Vagina (tissue), 2 donors: ENCODE measurements at regions not wholly inside any gene's neighbourhood (a gene's known extent, or its start where the extent isn't known, plus 50 kb on each side); places are given as distances from the start of the nearest gene placed in this dataset.

Experiments used
- DNase-seq, 2 donors: peaks; one replicate each; pipeline ENCODE4 v3.0.0-alpha.2; 2017; ENCODE audit errors: extremely low spot score in 2 of 2
- H3K27ac ChIP-seq: fragments of 200-600 bp; sonication (generic); one replicate; pipeline ENCODE4 v1.5.1; 2019
- H3K27me3 ChIP-seq: fragments of 200-600 bp; sonication (generic); one replicate; pipeline ENCODE4 v1.5.1; 2019
- H3K36me3 ChIP-seq, 2 donors: fragments of 200-600 bp; sonication (generic); one replicate each; pipeline ENCODE4 v1.5.1; 2017 to 2019
- H3K4me1 ChIP-seq: fragments of 200-600 bp; sonication (generic); one replicate; pipeline ENCODE4 v1.5.1; 2019
- H3K4me3 ChIP-seq, 2 donors: fragments of 200-600 bp; sonication (generic); 1 replicate in 1 of 2; 2 replicates in 1 of 2; pipeline ENCODE4 v1.5.1; 2016 to 2019
- H3K9me3 ChIP-seq: fragments of 200-600 bp; sonication (generic); one replicate; pipeline ENCODE4 v1.5.1; 2019
- POLR2A ChIP-seq, 2 donors: fragments of 450-650 bp; IDR thresholded peaks; one replicate each; pipeline ENCODE4 v1.6.1; 2017; ENCODE audit warnings: antibody characterized with exemption in 2 of 2, mild to moderate bottlenecking in 2 of 2, moderate library complexity in 2 of 2
- POLR2AphosphoS5 ChIP-seq, 2 donors: sonication (generic); formaldehyde crosslinking; IDR thresholded peaks; one replicate each; pipeline ENCODE4 v1.9.0; 2017; ENCODE audit warnings: antibody characterized with exemption in 2 of 2, mild to moderate bottlenecking in 2 of 2, low read depth in 1 of 2; ENCODE audit not compliant: insufficient read depth in 1 of 2
- intact Hi-C: fragments of 100-400 bp; cut with DNase I; formaldehyde crosslinking; loops from one replicate; pipeline ENCODE4 v1.15.1; 2023
- TF ChIP-seq, protein P1 (sequence below), 3 experiments: fragments of 450-650 bp in 2 of 3; fragments of 200-600 bp in 1 of 3; sonication (generic) in 1 of 3; IDR thresholded peaks; one replicate each; pipeline ENCODE4 v1.5.1; 2017 to 2019; ENCODE audit warnings: antibody characterized with exemption in 3 of 3, mild to moderate bottlenecking in 2 of 3, moderate library complexity in 2 of 3

DNA sequence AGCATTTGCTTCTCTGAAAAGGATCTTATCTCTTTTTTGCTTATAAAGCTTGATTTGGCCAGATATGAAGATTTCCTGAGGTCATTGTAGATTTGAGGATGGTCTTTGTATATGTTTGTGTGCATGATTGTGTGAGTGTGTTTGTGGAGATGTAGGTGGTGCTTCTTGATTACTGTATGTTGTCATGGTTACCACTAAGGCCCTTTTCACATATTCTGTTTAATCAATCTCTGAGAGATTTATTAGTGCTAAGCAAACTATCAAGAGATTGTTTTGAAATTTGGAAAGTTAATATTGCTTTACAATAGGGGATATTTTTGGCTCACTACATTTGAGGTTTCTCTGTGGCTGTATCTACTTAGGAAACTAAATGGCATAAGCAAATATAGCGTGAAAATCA, 191.7 kb downstream of the S1PR1 start:
- no peak overlapping the region for H3K4me3 ChIP-seq
- no peaks in the 10 kb centered on the region for H3K4me1 ChIP-seq
- intact Hi-C loops: no loop called here
- TF ChIP-seq POLR2A (IDR thresholded peaks at IDR 0.05) (no peak), POLR2AphosphoS5 (IDR thresholded peaks at IDR 0.05; ENCODE audit: insufficient read depth in 1 of 2, low read depth in 1 of 2) (no peak)
- TF ChIP-seq, protein P1, sequence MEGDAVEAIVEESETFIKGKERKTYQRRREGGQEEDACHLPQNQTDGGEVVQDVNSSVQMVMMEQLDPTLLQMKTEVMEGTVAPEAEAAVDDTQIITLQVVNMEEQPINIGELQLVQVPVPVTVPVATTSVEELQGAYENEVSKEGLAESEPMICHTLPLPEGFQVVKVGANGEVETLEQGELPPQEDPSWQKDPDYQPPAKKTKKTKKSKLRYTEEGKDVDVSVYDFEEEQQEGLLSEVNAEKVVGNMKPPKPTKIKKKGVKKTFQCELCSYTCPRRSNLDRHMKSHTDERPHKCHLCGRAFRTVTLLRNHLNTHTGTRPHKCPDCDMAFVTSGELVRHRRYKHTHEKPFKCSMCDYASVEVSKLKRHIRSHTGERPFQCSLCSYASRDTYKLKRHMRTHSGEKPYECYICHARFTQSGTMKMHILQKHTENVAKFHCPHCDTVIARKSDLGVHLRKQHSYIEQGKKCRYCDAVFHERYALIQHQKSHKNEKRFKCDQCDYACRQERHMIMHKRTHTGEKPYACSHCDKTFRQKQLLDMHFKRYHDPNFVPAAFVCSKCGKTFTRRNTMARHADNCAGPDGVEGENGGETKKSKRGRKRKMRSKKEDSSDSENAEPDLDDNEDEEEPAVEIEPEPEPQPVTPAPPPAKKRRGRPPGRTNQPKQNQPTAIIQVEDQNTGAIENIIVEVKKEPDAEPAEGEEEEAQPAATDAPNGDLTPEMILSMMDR (IDR thresholded peaks at IDR 0.05): no peak
- H3K27ac ChIP-seq: no peak overlapping the region
- H3K27me3 ChIP-seq: no peaks in the 10 kb centered on the region
- no peak for DNase-seq
- no peaks in the 10 kb centered on the region for H3K36me3 ChIP-seq
- no peaks in the 10 kb centered on the region for H3K9me3 ChIP-seq

DNA sequence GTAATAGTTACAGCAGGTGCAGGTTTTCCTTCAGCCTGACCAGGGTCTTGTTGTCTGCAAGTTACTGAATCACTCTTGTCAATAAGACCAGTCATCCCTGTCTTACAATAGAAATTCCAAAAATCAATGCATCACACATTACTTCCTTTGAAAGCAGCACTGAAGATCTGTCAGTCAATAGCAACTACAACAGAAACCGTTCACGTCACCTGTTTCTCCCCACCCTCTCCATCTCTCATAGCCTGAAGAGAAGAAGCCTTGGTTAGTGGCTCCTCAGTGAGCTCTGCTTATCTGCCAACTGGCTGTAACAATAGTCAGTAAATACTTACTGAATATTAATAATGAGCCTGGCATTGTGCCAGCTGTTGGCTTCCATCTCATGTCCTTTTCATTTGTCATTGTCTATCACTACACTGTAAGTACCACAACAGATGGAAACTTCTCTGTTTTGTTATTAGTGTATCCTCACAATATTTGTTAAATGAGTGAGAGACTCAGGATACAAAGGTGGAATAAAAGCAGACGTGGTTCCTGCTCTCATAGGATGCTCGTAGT, 195.2 kb downstream of the S1PR1 start:
- Histone ChIP-seq H3K4me3 (no peak overlapping the region), H3K4me1 (no peaks in the 10 kb centered on the region), H3K9me3 (no peaks in the 10 kb centered on the region), H3K27ac (no peak overlapping the region), H3K36me3 (no peaks in the 10 kb centered on the region), H3K27me3 (no peaks in the 10 kb centered on the region)
- no peak for DNase-seq
- TF ChIP-seq POLR2A (IDR thresholded peaks at IDR 0.05): no peak
- no peak for TF ChIP-seq POLR2AphosphoS5 (IDR thresholded peaks at IDR 0.05; ENCODE audit: insufficient read depth in 1 of 2, low read depth in 1 of 2)
- TF ChIP-seq, protein P1 (IDR thresholded peaks at IDR 0.05): no peak
- intact Hi-C loops: no loop called here

DNA sequence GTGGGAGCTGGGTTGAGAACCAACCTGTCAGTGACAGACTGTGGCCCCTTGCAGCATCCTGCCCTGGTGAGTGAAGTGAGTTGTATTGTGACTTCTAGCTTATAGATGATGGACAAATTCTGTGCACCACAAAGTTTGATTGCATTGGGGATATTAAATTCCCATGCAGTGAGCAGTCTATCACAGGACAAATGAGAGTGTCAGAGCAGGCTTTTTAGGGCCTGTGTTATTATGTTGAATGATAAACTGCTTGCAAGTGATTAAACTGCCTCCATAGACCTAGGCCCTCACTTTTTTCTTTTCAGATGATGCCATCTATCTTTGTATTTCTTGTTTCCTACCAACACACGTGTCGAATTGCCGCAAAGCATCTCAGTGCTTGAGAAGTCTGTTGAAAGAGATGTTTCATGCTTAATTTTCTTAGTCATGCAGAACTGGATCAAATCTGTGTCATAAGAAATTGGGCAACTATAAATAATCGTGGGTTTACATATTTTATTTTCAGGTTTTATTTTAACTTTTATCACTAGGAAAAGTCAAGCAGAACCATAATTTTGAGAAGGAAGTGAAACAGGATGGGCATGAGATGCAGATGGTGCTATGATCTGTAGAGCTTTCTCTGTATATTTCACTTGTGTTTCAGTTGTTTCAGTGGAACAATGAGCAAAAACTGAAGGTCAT, 199.2 kb downstream of the S1PR1 start:
- TF ChIP-seq POLR2A (IDR thresholded peaks at IDR 0.05) (no peak), POLR2AphosphoS5 (IDR thresholded peaks at IDR 0.05; ENCODE audit: insufficient read depth in 1 of 2, low read depth in 1 of 2) (no peak)
- TF ChIP-seq, protein P1 (IDR thresholded peaks at IDR 0.05): no peak
- Histone ChIP-seq H3K4me3 (no peak overlapping the region), H3K4me1 (no peaks in the 10 kb centered on the region), H3K9me3 (no peaks in the 10 kb centered on the region), H3K27me3 (no peaks in the 10 kb centered on the region), H3K36me3 (no peaks in the 10 kb centered on the region), H3K27ac (no peak overlapping the region)
- no peak for DNase-seq
- intact Hi-C loops: no loop called here

DNA sequence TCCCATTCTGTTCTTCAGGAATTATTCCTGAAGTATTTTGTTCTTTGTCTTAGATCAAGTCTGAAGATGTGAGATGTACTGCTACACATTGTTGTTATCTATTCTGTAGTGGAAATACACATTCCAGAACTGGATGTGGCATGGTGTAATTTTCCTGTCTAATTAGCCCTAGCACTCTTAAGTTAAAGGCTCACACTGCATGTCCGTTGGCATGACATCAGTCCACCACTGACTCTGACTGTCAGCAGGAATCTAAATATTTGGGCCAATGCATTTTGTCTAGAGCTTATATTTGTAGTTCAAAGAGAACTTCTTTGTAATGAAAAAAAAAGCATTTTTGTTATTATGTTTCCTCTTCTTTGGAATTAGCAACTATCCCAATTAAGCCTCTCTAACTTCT, 201.0 kb downstream of the S1PR1 start:
- Histone ChIP-seq H3K27me3 (no peaks in the 10 kb centered on the region), H3K27ac (no peak overlapping the region), H3K4me1 (no peaks in the 10 kb centered on the region), H3K4me3 (no peak overlapping the region), H3K9me3 (no peaks in the 10 kb centered on the region), H3K36me3 (no peaks in the 10 kb centered on the region)
- intact Hi-C loops: no loop called here
- TF ChIP-seq, protein P1 (IDR thresholded peaks at IDR 0.05): no peak
- TF ChIP-seq POLR2AphosphoS5 (IDR thresholded peaks at IDR 0.05; ENCODE audit: insufficient read depth in 1 of 2, low read depth in 1 of 2) (no peak), POLR2A (IDR thresholded peaks at IDR 0.05) (no peak)
- DNase-seq: no peak

DNA sequence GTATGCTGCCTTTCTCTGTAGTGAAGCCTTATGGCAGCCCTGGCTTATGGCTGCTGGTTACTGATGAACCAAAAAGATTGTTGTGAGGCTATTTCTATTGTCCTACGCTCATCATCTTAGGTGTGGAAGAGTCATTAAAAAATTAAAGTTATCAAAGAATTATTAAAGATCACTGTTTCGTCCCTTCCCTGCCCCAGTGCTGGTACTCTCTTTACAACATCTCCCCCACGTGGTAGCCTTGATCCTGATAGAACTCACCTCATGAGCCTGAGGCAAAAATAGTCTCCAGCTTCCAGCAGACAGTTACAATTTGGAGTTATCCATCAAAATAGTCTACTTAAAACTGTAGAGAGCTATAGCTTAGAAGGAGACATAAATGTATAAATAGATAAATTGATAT, 201.5 kb downstream of the S1PR1 start:
- no peaks in the 10 kb centered on the region for H3K9me3 ChIP-seq
- DNase-seq: no peak
- H3K4me3 ChIP-seq: no peak overlapping the region
- no peaks in the 10 kb centered on the region for H3K4me1 ChIP-seq
- TF ChIP-seq POLR2AphosphoS5 (IDR thresholded peaks at IDR 0.05; ENCODE audit: insufficient read depth in 1 of 2, low read depth in 1 of 2) (no peak), POLR2A (IDR thresholded peaks at IDR 0.05) (no peak)
- TF ChIP-seq, protein P1 (IDR thresholded peaks at IDR 0.05): no peak
- H3K27me3 ChIP-seq: no peaks in the 10 kb centered on the region
- no peak overlapping the region for H3K27ac ChIP-seq
- intact Hi-C loops: no loop called here
- H3K36me3 ChIP-seq: no peaks in the 10 kb centered on the region
